ENCODE measurements at regions not wholly inside any gene's neighbourhood (a gene's known extent, or its start where the extent isn't known, plus 50 kb on each side); places are given as distances from the start of the nearest gene placed in this dataset.

GRCh38 chr9:86511614-86512360 lies 157.6 kb upstream of the TUT7 start:
- TF ChIP-seq CTCF (IDR thresholded peaks at IDR 0.05) (no peak), EZH2 (IDR thresholded peaks at IDR 0.05; ENCODE audit: borderline replicate concordance, insufficient read depth, low read depth, low read length, poor library complexity, severe bottlenecking) (no peak)
